HG03442 (cell line): ENCODE measurements at regions not wholly inside any gene's neighbourhood (a gene's known extent, or its start where the extent isn't known, plus 50 kb on each side); places are given as distances from the start of the nearest gene placed in this dataset.
"Not testable (repeated sequence)": the region's sequence is repeated elsewhere in the genome, so short reads cannot be mapped to it uniquely, and the experiment has no call there.

Experiments
- ATAC-seq: cut with Tn5 transposase; IDR thresholded peaks from one replicate; pipeline ENCODE4 v1.9.1; 2021; ENCODE audit warnings: mild to moderate bottlenecking, moderate library complexity; ENCODE audit not compliant: unreplicated experiment

- ATAC-seq: no peak
Observed at GRCh38 chr13:58329746-58330145, 698.2 kb downstream of the PCDH17 start.

DNA sequence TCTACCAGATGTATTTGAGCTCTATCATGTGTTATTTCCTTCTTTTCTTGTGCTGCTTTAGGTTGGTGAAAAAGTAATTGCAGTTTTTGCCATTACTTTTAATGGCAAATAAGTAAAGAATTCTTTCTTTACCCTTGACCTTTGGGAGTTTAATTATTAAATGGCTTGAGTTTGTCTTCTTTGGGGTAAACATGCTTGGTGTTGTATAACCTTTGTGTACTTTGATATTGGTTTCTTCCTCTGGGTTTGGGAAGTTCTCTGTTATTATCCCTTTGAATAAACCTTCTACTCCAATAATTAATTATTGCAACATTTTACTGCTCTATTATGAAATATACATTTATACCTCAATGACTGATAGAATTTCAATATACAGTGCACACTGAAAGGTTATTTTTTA, 709.4 kb downstream of the PCDH17 start:
- ATAC-seq: no peak

GRCh38 chr13:58341318-58341717, 709.8 kb downstream of the PCDH17 start:
- no peak for ATAC-seq

- no peak for ATAC-seq
Observed at GRCh38 chr13:58343076-58343475, 711.5 kb downstream of the PCDH17 start.

DNA sequence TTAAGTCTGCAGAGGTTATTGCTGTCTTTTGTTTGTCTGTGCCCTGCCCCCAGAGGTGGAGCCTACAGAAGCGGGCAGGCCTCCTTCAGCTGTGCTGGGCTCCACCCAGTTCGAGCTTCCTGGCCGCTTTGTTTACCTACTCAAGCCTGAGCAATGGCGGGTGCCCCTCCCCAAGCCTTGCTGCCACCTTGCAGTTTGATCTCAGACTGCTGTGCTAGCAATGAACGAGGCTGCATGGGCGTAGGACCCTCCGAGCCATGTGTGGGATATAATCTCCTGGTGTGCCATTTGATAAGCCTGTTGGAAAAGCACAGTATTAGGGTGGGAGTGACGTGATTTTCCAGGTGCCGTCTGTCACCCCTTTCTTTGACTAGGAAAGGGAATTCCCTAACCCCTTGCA, 720.6 kb downstream of the PCDH17 start:
- not testable (repeated sequence) for ATAC-seq

DNA sequence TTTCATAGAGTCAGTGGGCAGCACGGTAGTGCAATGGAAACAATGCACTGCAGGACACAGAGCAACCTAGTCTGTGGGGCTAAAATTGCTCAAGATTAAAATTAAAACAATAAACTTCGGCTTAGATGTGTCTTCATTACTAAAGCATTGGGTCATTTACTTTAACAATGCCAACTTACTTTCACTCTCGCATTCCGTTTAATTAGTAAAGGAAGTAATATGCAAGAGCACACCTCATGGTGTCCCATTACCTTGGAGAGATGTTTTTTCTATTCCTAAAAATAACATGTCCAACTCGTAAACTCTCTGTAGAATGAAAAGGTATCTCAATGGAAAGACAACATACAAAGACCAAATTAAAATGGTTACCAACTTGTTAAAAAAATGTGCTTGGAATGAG, 738.4 kb downstream of the PCDH17 start:
- no peak for ATAC-seq

- ATAC-seq: no peak
Observed at GRCh38 chr13:58376349-58376748, 744.8 kb downstream of the PCDH17 start.

GRCh38 chr13:58376775-58377174, 745.2 kb downstream of the PCDH17 start:
- ATAC-seq: no peak

- no peak for ATAC-seq
Observed at GRCh38 chr13:58379221-58379620, 747.7 kb downstream of the PCDH17 start.

DNA sequence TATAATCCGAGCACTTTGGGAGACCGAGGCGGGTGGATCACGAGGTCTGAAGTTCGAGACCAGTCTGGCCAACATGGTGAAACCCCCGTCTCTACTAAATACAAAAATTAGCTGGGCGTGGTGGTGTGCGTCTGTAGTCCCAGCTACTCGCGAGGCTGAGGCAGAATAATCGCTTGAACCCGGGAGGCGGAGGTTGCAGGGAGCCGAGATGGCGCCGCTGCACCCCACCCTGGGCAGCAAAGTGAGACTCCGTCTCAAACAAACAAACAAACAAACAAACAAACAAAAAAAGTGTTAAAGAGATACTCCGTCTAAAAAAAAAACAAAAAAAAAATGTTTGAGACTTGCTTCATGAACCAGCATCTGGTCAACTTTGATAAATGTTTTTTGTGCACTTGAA, 753.8 kb downstream of the PCDH17 start:
- not testable (repeated sequence) for ATAC-seq

DNA sequence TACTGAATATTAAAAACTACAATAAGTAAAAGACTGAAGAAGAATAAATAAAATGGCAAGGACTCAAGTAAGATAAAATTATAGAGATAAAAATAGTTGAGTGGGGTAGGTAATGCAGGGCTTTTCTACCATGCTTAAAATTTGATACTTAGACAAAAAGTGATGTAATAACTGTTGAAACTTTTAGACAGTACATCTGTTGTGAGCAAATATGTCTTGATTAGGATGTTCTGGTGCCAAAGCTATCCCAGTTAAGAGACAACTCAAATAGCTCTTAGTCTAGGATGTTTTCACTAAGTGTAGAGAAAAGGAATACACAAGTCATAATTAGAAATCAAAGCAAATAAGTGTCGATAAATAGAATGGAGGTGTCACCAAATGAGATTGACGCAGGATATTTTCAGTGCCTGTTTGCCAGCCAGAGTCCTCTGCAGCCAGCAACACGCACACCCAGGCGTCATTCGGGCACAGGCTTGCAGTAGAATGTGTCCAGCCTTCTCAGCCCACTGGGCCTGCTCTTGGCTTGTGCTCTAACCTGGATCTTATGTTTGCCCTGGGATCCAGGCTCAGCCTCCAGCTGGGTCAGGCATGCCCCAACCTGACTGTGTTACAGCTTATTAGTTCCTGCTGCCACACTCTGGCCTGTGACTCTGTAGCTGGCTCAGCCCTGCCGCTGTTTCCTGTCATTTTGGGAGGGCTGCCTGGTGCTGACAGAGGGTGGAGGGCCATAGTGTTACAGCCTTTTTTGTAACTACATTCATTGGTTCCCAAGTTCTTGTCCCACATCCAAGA, 766.2 kb downstream of the PCDH17 start:
- no peak for ATAC-seq

DNA sequence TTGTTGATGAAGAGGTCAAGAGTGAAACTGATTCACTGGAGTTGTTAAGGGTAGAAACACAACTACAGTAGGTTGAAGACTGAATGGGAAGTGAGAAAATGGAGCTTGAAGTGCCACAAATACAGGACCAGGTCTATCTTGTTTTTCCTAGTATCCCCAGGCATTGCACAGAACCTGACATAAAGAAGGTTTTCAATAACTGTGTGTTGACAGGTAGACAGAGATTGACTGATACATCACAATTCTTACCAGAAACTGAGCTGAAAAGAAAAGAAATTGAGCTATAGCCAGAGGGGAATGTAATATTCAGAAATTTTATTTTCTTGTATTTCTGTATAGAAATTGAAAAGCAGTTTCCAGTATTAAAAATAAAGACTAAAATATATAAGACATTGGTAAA, 767.7 kb downstream of the PCDH17 start:
- no peak for ATAC-seq

DNA sequence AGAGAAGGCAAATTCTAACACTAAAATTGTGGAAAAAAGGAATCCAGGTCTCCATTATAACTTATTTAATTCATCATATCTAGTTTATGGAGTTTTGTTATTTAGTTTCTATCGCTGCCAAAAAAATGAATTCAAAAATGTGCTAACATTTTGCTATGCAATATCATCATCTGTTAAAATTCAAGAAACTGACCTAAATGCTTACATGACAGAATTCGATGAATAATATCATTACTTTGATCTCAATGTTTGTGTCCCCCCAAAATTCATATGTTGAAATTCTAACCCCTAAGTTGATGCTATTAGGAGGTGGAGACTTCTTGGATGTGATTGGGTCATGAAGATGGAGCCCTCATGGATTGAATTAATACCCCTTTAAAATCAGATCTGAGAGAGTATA, 775.0 kb downstream of the PCDH17 start:
- no peak for ATAC-seq

DNA sequence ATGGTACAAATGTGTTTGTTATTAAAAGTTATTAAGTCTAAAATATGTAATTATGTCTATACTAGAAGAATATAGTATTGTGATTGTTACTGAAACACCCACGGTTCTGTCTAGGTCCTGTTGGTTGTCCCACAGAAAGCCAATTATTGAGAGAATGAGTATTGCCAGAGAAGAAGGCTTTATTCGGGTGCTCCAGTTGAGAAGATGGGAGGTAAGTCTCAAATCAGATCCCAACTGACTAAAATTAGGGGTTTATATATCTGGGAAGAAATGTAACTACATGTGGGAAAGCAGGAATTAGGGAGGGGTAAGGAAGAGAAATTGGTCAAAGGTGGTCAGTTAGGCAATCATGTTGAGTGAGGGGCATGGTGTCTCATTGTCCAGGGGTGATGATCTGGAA, 798.4 kb downstream of the PCDH17 start:
- no peak for ATAC-seq

- ATAC-seq: no peak
Observed at GRCh38 chr13:58434943-58435342, 803.4 kb downstream of the PCDH17 start.

DNA sequence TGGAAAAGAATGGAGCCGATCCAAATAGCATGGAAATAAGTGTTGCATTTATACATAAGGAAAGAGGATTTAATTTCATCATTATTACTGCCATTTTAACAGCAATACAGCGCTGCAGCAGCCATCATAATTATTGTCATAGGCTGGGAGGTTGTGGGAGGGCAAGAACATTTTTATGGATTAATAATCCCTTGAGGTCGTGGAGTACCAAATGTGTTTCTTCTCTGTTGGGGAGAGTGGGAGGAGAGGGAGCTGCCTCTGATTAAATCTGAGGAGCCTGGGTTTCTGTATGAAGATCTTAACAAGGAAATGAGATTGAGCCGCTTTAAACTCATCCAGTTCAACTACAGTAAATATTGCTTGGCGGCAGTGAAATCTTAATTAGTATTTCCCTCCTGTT, 805.9 kb downstream of the PCDH17 start:
- no peak for ATAC-seq

DNA sequence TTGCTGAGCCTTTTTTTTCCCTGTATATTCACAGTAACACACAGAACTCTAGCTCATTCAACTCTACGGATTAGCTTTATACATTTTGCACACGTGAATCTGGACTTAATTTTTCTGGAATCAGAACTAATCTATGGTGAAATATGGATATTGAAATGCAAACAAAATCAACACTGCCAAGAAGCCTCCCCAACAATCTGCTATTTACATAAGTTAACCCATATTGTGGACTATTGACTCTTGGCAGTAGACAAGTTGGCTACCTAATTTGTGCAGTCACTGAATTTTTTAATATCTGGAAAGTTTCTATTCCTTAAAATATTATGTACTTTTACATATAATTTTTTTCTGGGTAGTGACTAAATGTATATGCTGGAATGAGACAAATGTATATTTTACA, 815.4 kb downstream of the PCDH17 start:
- no peak for ATAC-seq

DNA sequence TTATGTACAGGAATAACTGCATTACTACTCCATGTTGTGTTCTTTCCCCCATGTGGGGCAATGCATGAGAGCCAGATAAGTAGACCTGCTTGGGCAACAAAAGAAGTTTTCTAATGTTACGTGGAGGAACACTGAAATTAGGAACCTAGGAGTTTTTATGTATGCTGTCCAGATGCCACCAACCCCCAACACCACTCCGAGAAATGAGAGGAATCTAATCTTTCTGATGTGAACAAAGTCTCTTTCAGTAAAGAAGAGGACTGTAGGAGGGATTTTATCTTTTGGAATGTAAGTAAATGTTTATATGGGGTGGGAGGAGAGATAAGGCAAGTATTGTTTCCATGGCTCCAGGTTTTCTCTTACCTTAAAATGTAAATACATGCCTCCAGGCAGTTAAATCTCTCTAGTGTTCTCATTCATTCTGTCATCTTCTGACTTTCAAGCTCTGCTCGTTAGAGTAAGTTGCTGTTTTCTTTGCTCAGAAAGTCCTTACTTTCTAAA, 820.6 kb downstream of the PCDH17 start:
- no peak for ATAC-seq

GRCh38 chr13:58455094-58455493, 823.5 kb downstream of the PCDH17 start:
- ATAC-seq: no peak

GRCh38 chr13:58461217-58461616, 829.7 kb downstream of the PCDH17 start:
- ATAC-seq: no peak

DNA sequence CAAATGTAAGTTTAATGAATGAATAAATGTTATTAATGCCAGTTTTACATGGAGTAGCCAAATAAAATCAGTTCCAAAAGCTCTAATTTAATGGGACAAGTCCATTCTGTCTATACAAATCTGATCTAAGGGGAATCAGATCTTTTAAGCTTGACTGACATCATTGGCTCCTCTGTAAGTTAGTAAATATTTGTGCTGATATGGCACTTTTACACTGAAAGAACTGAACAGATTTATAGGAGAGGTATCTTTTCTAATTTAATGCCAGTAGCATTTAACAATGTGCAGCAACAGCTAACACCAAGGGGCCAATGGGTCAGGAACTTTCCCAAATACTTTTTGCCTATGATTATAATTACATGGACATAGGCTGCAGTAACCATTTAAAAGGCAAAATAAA, 832.3 kb downstream of the PCDH17 start:
- no peak for ATAC-seq

DNA sequence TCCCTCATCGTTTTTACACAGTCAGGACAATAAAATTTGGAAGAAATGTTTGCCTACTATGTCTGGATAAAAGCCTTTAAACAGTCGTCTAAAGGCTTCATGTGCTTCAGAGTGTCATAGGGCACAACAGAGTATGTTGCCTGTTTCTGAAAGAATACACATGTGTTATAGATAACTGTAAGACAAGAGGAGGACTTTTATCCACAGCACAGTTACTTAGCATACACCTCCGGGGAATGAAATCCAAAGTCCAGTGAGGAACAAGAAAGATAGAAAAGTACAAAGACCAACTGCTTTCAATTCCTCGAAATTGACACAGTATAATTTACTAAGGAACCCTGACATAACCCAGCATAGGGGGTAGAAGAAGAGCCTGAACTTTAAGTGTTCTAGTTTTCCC, 835.6 kb downstream of the PCDH17 start:
- no peak for ATAC-seq

DNA sequence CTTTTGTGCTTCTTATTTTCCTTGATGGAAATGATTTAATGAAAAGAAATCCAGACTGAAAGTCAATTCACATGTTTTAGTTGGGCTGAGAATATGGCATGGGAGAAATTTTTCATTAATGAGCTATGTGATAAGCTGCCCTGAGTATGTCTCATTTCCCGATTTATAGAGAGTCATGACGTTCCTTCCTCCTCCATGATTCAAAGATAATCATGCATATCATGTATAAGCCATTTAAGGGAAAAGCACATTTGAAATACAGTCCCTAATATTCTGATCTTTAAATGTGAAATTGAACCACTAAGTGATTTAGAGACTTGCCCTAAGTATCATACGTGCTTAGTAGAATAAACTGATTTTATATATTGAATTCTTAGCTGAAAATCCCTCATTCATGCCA, 840.9 kb downstream of the PCDH17 start:
- no peak for ATAC-seq
